ENCODE measurements at regions not wholly inside any gene's neighbourhood (a gene's known extent, or its start where the extent isn't known, plus 50 kb on each side); places are given as distances from the start of the nearest gene placed in this dataset.
"Not testable (repeated sequence)": the region's sequence is repeated elsewhere in the genome, so short reads cannot be mapped to it uniquely, and the experiment has no call there.

DNA sequence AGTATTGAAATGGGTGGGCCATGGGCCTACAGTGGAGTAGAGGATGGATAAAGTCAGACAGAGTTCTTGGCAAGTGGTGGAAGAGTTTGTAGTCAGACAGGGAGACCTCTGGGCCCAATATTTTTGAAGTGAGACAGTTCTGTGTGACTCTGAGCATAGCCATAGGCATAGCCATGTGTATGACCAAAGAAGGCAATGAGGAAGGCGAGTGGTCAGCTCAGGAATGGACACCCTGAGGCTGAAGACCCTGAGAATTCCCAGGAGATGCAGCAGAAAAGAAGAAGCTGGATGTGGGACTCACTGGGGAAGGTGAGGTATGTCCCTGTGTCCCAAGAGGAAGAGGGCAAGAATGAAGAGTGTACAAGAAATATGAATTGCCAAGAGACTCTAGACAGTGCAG, 210.6 kb upstream of the IRF2BP2 start:
- no peak overlapping the region for H3K4me3 ChIP-seq (ENCODE audit: low read length)
- no peak for DNase-seq (ENCODE audit: low read depth)
- TF ChIP-seq CTCF (conservative IDR thresholded peaks at IDR 0.05; ENCODE audit: low read length) = no peak

DNA sequence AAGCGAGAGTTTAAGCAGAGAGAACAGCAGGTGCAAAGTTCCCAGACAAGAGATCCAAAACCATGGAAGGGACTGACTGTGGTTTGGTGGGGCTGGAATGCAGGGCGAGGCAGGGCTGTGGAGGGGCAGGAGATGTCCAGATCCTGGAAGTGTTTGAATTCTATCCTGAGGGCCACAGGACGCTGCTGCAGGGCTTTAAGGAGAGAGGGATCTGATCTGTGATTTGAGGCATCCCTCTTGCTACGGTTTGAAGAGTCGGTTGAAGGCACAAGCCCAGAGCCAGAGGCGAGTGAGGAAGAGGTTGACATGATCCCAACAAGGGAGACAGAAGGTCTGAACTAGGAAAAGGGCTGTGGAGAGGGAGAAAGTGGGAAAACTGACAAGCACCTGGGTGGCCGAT, 209.9 kb upstream of the IRF2BP2 start:
- H3K4me3 ChIP-seq (ENCODE audit: low read length); DNase-seq (ENCODE audit: low read depth): not testable (repeated sequence)

GRCh38 chr1:234818040-234818387, 208.0 kb upstream of the IRF2BP2 start:
- not testable (repeated sequence) for DNase-seq (ENCODE audit: low read depth); H3K4me3 ChIP-seq (ENCODE audit: low read length)

GRCh38 chr1:234817313-234818039, 207.5 kb upstream of the IRF2BP2 start:
- DNase-seq (ENCODE audit: low read depth); H3K4me3 ChIP-seq (ENCODE audit: low read length): not testable (repeated sequence)

DNA sequence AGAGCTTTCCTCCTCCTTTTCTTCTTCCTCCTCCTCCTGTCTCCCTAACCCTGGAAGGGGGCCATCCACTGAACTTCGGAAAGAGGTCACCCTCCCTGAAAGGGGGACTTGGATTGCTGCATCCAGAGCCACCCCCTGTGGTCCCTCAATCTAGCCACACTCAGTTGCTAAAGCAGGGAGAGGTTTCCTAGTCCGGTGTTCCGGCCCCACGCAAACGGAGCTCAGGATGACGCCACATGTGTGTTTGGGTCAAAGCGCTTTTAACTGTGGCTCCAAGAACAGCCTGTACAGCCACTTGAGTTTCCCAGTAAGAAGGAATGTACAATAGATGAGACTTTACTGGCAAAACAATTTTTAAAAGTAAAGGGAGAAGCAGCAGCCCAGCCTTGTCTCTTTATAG, 206.9 kb upstream of the IRF2BP2 start:
- DNase-seq (ENCODE audit: low read depth); H3K4me3 ChIP-seq (ENCODE audit: low read length): not testable (repeated sequence)

GRCh38 chr1:234816186-234816851, 206.3 kb upstream of the IRF2BP2 start:
- not testable (repeated sequence) for DNase-seq (ENCODE audit: low read depth); H3K4me3 ChIP-seq (ENCODE audit: low read length)

GRCh38 chr1:234815295-234815815, 205.4 kb upstream of the IRF2BP2 start:
- H3K4me3 ChIP-seq (ENCODE audit: low read length); DNase-seq (ENCODE audit: low read depth): not testable (repeated sequence)

GRCh38 chr1:234814235-234814634, 204.3 kb upstream of the IRF2BP2 start:
- H3K4me3 ChIP-seq (ENCODE audit: low read length) = not testable (repeated sequence)

GRCh38 chr1:234811824-234812223, 201.8 kb upstream of the IRF2BP2 start:
- H3K4me3 ChIP-seq (ENCODE audit: low read length) = not testable (repeated sequence)
- peak; percentile 85 for DNase-seq (ENCODE audit: low read depth)

More at GRCh38 chr1:234814235-234814634, 204.3 kb upstream of the IRF2BP2 start:
- not testable (repeated sequence) for DNase-seq (ENCODE audit: low read depth)

- not testable (repeated sequence) for H3K4me3 ChIP-seq (ENCODE audit: low read length); DNase-seq (ENCODE audit: low read depth)
Measured at GRCh38 chr1:234810726-234811125, 200.7 kb upstream of the IRF2BP2 start.

GRCh38 chr1:234809854-234810245, 199.9 kb upstream of the IRF2BP2 start:
- not testable (repeated sequence) for DNase-seq (ENCODE audit: low read depth); H3K4me3 ChIP-seq (ENCODE audit: low read length)

DNA sequence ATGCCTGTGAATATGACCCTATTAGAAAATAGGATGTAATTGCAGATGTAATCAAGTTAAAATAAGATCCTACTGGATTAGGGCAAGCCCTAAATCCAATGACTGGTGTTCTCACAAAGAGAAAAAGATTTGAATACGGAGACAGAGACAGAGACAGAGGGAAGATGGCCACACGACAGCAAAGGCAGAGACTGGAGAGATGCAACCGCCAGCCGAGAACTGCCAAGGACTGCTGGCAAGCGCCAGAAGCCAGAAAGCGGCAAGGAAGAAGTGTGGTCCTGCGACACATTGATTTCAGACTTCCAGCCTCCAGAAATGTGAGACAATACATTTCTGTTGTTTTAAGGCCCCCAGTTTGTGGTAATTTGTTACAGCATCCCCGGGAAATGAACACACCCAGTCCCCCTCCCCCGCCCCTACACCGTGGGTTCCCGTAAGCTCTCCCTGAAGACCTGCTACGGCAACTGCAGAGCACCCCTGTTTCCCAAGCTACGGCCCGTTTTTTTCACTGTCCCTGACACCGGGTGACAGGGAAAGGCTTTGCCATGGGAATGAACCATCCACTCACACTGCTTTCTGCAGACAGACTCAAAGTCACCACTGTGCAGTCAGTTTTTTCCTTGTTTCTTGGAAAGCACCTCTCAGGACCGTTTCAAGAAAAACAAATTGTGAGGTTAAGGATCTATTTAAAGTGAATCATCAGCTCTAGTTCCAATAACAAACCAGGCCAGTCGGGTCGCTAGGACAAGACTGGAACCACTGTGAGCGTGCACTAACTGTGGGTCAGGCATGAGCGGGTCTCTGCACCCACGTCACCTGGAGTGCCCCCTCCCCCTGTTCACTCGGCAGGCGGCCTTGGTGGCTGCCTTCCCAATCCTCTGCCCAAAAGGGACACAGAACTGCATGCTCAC, 199.2 kb upstream of the IRF2BP2 start:
- not testable (repeated sequence) for H3K4me3 ChIP-seq (ENCODE audit: low read length)
- peak; percentile 23 for DNase-seq (ENCODE audit: low read depth)

GRCh38 chr1:234808459-234808858, 198.5 kb upstream of the IRF2BP2 start:
- H3K4me3 ChIP-seq (ENCODE audit: low read length) = not testable (repeated sequence)

GRCh38 chr1:234807705-234808104, 197.7 kb upstream of the IRF2BP2 start:
- DNase-seq (ENCODE audit: low read depth); H3K4me3 ChIP-seq (ENCODE audit: low read length): not testable (repeated sequence)

More at GRCh38 chr1:234808459-234808858, 198.5 kb upstream of the IRF2BP2 start:
- DNase-seq (ENCODE audit: low read depth) = not testable (repeated sequence)

- DNase-seq (ENCODE audit: low read depth); H3K4me3 ChIP-seq (ENCODE audit: low read length): not testable (repeated sequence)
Measured at GRCh38 chr1:234802586-234802985, 192.6 kb upstream of the IRF2BP2 start.

DNA sequence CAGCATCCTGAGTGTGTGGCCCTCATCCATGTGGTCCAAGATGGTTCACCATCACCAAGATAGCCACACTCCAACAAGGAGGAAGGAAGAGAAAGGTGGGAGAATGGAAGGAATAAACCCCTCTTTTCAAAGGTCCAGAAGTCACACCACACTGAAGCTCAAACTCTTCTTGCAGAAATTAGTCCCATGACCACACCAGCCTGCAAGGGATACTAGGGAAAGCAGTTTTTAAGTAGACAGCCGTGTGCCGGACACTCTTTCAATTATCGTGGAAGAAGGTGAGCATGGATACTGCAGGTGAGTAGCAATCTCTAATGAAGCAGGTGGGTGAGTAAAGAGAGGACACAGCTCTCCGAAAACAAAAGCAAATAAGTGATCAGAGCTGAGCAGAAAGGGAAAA, 191.7 kb upstream of the IRF2BP2 start:
- not testable (repeated sequence) for DNase-seq (ENCODE audit: low read depth); H3K4me3 ChIP-seq (ENCODE audit: low read length)

GRCh38 chr1:234801147-234801546, 191.2 kb upstream of the IRF2BP2 start:
- DNase-seq (ENCODE audit: low read depth); H3K4me3 ChIP-seq (ENCODE audit: low read length): not testable (repeated sequence)

DNA sequence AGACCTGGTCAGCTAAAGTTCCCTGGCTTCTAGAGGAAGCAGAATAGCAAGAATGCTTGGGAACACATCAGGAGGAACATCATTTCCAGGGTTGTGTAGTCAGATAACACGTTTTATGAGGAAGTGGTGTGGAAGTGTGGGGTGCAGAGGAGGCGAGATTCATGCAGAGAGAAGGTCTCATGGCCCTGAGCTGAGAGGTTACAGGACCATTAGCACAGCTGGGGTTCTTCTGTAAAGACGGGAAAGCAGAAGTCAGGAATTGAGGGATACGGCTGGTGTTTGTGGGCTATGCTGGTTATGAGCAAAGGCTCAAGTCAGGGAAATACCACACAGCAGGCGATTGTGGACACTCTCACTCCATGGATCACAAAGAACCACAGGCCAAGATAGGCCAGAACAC, 190.6 kb upstream of the IRF2BP2 start:
- DNase-seq (ENCODE audit: low read depth); H3K4me3 ChIP-seq (ENCODE audit: low read length): not testable (repeated sequence)
